Skin of body (tissue), 1 donor: ENCODE measurements at regions not wholly inside any gene's neighbourhood (a gene's known extent, or its start where the extent isn't known, plus 50 kb on each side); places are given as distances from the start of the nearest gene placed in this dataset.
"Not testable (repeated sequence)": the region's sequence is repeated elsewhere in the genome, so short reads cannot be mapped to it uniquely, and the experiment has no call there.

Source experiments
- DNase-seq: peaks from one replicate; lab custom pipeline; 2025; lab: John Stamatoyannopoulos, UW

GRCh38 chr7:131802195-131802864, 245.9 kb upstream of the PODXL start:
- no peak for DNase-seq

- DNase-seq: no peak
These were observed 244.1 kb upstream of the PODXL start for GRCh38 chr7:131800531-131800930.

GRCh38 chr7:131800008-131800407, 243.6 kb upstream of the PODXL start:
- no peak for DNase-seq

GRCh38 chr7:131797841-131798240, 241.4 kb upstream of the PODXL start:
- no peak for DNase-seq

GRCh38 chr7:131795400-131795799, 239.0 kb upstream of the PODXL start:
- DNase-seq: no peak

- DNase-seq: no peak
These were observed 235.9 kb upstream of the PODXL start for GRCh38 chr7:131792311-131792710.

GRCh38 chr7:131787101-131787500, 230.7 kb upstream of the PODXL start:
- DNase-seq: no peak

GRCh38 chr7:131786204-131786603, 229.8 kb upstream of the PODXL start:
- DNase-seq: no peak

- no peak for DNase-seq
These were observed 222.2 kb upstream of the PODXL start for GRCh38 chr7:131778601-131779000.

GRCh38 chr7:131774419-131775220, 218.2 kb upstream of the PODXL start:
- DNase-seq: no peak

- no peak for DNase-seq
These were observed 217.0 kb upstream of the PODXL start for GRCh38 chr7:131773413-131773812.

GRCh38 chr7:131769241-131769640, 212.8 kb upstream of the PODXL start:
- no peak for DNase-seq

GRCh38 chr7:131767591-131767990, 211.2 kb upstream of the PODXL start:
- DNase-seq: no peak

- DNase-seq: no peak
These were observed 209.1 kb upstream of the PODXL start for GRCh38 chr7:131765575-131765974.

- no peak for DNase-seq
These were observed 207.8 kb upstream of the PODXL start for GRCh38 chr7:131764143-131764775.

- DNase-seq: no peak
These were observed 206.3 kb upstream of the PODXL start for GRCh38 chr7:131762753-131763152.

GRCh38 chr7:131755801-131756200, 199.4 kb upstream of the PODXL start:
- not testable (repeated sequence) for DNase-seq

GRCh38 chr7:131753620-131754222, 197.3 kb upstream of the PODXL start:
- no peak for DNase-seq

- no peak for DNase-seq
These were observed 191.3 kb upstream of the PODXL start for GRCh38 chr7:131747658-131748232.

- DNase-seq: no peak
These were observed 189.2 kb upstream of the PODXL start for GRCh38 chr7:131745390-131746248.

GRCh38 chr7:131741446-131741845, 185.0 kb upstream of the PODXL start:
- DNase-seq: no peak
